ENCODE measurements at regions not wholly inside any gene's neighbourhood (a gene's known extent, or its start where the extent isn't known, plus 50 kb on each side); places are given as distances from the start of the nearest gene placed in this dataset.

DNA sequence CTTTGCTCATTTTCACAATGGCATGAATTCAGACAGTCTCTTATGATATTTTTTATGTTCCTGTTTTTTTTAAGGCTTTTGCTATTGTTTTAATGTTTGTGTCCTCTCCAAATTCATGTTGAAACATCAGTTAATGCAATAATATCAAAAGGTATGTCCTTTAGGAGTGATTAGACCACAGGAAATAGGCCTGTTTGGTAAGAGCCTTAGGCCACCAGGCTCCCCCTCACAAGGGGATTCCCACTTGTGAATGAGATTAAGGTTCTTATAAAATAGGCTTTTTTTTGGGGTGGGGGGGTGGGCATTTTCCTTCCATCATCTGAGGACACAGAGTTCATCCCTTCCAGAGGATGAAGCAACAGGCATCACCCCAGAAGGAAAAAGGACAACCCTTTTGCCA, 2074.2 kb upstream of the C9orf72 start:
- TF ChIP-seq, protein P1, sequence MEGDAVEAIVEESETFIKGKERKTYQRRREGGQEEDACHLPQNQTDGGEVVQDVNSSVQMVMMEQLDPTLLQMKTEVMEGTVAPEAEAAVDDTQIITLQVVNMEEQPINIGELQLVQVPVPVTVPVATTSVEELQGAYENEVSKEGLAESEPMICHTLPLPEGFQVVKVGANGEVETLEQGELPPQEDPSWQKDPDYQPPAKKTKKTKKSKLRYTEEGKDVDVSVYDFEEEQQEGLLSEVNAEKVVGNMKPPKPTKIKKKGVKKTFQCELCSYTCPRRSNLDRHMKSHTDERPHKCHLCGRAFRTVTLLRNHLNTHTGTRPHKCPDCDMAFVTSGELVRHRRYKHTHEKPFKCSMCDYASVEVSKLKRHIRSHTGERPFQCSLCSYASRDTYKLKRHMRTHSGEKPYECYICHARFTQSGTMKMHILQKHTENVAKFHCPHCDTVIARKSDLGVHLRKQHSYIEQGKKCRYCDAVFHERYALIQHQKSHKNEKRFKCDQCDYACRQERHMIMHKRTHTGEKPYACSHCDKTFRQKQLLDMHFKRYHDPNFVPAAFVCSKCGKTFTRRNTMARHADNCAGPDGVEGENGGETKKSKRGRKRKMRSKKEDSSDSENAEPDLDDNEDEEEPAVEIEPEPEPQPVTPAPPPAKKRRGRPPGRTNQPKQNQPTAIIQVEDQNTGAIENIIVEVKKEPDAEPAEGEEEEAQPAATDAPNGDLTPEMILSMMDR (IDR thresholded peaks at IDR 0.05; ENCODE audit: borderline replicate concordance, insufficient read depth, low read depth, low read length): no peak

DNA sequence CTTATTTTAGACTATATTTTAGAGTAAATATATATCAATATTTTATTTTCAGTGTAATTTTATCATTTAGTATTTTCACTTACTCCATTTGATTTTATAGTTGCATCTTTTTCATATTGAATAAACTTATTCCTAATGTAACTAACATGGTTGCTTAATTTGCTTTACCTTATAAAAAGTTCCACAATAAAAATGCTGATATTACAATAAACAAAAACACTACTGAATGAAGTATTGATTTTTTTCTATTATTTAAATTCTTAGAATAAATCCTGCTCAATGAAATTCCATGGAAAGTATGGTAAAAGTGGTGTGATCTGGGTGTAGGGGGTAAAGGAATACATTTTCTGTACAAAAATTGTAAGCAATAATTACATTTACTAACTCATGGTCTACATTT, 2074.9 kb upstream of the C9orf72 start:
- TF ChIP-seq, protein P1 (IDR thresholded peaks at IDR 0.05; ENCODE audit: borderline replicate concordance, insufficient read depth, low read depth, low read length): no peak
- no peak overlapping the region for H3K4me3 ChIP-seq (ENCODE audit: low read depth, low read length)

More for the DNA sequence above, 2074.2 kb upstream of the C9orf72 start:
- H3K4me3 ChIP-seq (ENCODE audit: low read depth, low read length): no peak overlapping the region

GRCh38 chr9:29648601-29649000, 2075.3 kb upstream of the C9orf72 start:
- TF ChIP-seq, protein P1 (IDR thresholded peaks at IDR 0.05; ENCODE audit: borderline replicate concordance, insufficient read depth, low read depth, low read length): no peak
- no peak overlapping the region for H3K4me3 ChIP-seq (ENCODE audit: low read depth, low read length)

DNA sequence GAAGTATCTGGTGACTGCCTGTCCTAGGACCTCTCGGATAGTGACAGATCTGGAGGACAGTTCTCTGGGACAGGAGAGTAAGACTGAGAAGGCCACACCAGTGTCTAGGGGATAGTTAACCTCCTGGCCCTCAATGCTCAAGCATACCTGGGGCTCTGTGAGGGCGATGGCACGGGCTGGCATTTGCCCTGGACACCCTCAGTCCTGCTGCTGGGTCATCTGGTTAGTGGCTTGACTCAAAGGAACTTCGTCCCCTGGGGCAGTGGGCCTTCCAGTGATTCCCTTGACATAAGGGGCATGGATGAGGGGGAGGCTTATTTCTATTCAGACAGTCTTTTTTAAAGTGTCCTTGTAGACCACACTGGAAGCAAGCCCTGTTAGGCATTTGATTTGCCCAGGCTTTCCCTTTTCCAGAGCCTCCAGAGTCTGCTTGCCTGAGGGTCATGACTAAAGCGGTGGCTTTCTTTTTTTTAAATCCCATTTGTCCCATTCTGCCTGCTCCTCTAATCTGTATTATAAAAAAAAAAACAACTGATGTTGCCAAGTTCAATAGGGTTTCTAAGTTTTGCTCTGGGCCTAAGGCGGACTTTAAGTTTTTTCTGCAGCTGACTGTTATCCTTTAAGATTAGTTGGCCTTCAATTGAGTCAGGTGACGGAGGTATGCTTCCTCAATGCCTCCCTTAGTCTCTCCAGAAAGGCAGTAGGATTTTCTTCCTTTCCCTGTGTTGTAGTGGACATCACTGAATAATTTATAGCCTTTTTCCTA, 2083.5 kb upstream of the C9orf72 start:
- H3K4me3 ChIP-seq (ENCODE audit: low read depth, low read length): no peak overlapping the region
- TF ChIP-seq, protein P1 (IDR thresholded peaks at IDR 0.05; ENCODE audit: borderline replicate concordance, insufficient read depth, low read depth, low read length): no peak

DNA sequence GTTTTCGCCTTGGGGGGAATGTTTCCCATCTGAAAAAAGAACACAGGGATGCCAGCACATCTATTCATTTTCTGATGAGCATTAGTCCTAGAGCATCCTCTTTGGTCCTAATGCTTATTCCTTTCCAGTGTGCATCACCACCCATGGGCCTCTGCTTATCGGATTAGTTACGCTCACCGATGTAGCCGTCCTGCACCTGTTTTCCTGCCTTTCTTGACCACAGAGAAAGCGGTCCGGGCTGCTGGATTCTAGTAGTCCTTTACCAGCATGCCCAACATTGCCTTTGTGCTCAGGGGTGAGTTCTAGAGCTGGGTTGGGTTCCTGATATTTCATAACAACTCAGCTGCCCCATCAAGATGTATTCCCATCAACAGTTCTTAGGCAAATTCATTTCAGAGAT, 2084.5 kb upstream of the C9orf72 start:
- TF ChIP-seq, protein P1 (IDR thresholded peaks at IDR 0.05; ENCODE audit: borderline replicate concordance, insufficient read depth, low read depth, low read length): no peak
- H3K4me3 ChIP-seq (ENCODE audit: low read depth, low read length): no peak overlapping the region

DNA sequence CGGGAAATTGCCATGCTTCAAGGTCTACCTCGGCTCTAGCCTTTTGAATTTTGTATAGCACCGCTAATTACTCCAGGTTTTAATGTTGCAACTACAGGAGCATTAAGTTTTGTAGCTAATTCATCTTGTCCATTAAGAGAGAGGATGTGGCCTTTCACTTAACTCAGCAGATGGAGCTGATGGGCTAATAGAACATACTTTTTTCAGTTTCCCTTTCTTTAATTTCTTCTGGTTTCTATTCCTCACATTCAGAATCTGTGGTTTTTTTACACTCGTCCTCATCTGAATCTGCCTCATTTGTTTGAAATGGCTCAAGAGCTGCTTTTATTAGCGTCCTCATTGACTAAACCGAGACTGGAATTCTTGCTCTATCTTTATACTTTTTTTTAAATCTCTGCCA, 2085.7 kb upstream of the C9orf72 start:
- no peak overlapping the region for H3K4me3 ChIP-seq (ENCODE audit: low read depth, low read length)
- TF ChIP-seq, protein P1 (IDR thresholded peaks at IDR 0.05; ENCODE audit: borderline replicate concordance, insufficient read depth, low read depth, low read length): no peak

- no peak overlapping the region for H3K4me3 ChIP-seq (ENCODE audit: low read depth, low read length)
- TF ChIP-seq, protein P1 (IDR thresholded peaks at IDR 0.05; ENCODE audit: borderline replicate concordance, insufficient read depth, low read depth, low read length): no peak
Measured at GRCh38 chr9:29659736-29660135, 2086.5 kb upstream of the C9orf72 start.

All from GM12875 (cell line).